Fibroblast of skin of back (primary cell): ENCODE measurements at regions not wholly inside any gene's neighbourhood (a gene's known extent, or its start where the extent isn't known, plus 50 kb on each side); places are given as distances from the start of the nearest gene placed in this dataset.
"Not testable (repeated sequence)": the region's sequence is repeated elsewhere in the genome, so short reads cannot be mapped to it uniquely, and the experiment has no call there.

Experiments used
- DNase-seq: peaks from one replicate; pipeline ENCODE4 v3.0.0-alpha.2; 2013

- DNase-seq = no peak
Measured at GRCh38 chr5:115751176-115751575, 65.3 kb downstream of the CDO1 start.

DNA sequence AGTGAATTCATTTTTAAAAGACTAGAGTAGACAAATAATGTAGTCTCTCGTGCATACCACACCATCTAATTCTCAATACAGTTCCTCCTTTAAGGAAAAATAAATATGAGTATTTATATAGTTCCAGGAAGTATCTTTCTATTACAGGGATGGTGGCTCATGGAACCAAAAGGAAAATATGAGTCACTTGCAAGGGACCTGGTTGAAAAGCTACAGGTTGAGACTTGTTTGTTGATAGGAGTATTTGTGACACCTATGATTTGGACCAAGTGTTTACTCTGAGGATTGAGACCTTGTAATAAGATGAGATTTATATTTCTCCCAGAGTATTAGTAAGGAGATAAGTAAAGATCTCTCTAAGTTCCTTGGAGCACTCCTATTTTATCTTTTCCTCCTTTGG, 67.4 kb downstream of the CDO1 start:
- no peak for DNase-seq

DNA sequence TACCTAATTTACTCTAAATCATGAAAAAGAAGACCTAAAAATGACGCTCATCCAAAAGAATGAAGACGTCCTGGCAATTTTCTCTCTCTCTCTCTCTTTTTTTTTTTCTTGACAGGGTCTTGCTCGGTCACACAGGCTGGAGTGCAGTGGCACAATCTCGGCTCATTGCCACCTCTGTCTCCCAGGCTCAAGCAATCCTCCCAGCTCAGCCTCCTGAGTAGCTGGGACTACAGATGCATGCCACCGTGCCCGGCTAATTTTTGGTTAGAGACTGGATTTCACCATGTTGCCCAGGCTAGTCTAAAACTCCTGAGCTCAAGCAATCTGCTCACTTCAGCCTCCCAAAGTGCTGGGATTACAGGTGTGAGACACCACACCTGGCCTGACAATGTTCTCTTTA, 77.2 kb downstream of the CDO1 start:
- DNase-seq = not testable (repeated sequence)

- DNase-seq = no peak
Measured at GRCh38 chr5:115738830-115739229, 77.6 kb downstream of the CDO1 start.

- DNase-seq = no peak
Measured at GRCh38 chr5:115737452-115737851, 79.0 kb downstream of the CDO1 start.

DNA sequence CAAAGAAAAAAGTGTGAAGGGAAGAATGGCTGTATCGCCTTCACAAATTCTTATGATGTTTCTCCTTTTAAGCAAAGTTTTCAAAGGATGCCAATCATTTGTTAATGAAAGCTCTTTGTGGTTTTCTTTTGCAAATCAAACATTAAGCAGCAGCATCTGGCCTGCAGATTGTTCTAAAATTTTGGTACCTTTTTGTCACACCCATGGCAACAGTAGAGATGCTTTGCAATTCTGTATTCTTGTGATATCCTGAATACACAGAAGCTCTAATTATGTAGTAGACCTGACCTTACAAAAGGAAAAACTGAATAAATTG, 79.8 kb downstream of the CDO1 start:
- DNase-seq = no peak

DNA sequence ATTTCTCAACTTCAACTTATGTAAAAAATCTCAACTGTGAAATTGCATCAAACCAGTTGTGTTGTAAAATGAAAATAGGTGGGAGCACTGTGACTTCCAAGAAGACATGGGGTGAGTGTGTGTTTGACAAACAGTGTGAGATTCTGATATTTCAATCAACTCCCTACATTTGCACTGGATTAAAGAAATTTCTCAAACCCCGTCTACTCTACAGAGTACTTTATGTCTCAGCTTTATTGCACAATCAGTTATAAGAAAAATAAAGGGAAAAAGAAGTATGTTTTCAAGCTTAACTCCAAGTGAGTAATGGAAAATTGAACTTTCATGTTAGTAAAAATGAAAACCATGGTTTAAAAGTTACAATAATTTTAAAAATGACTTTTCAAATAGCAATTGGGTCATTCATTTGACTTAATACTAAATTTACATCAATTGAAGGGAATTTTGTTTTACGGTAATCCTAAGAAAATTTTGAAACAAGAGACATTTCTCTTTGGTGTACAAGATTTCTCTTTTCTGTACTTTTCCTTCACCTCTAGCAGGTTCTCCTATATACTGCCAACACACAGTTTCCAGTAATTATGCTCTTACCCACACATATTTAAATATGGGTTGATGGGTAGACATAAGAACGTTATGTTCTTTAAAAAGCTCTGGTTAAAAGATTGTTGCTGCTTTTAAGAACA, 80.3 kb downstream of the CDO1 start:
- no peak for DNase-seq

DNA sequence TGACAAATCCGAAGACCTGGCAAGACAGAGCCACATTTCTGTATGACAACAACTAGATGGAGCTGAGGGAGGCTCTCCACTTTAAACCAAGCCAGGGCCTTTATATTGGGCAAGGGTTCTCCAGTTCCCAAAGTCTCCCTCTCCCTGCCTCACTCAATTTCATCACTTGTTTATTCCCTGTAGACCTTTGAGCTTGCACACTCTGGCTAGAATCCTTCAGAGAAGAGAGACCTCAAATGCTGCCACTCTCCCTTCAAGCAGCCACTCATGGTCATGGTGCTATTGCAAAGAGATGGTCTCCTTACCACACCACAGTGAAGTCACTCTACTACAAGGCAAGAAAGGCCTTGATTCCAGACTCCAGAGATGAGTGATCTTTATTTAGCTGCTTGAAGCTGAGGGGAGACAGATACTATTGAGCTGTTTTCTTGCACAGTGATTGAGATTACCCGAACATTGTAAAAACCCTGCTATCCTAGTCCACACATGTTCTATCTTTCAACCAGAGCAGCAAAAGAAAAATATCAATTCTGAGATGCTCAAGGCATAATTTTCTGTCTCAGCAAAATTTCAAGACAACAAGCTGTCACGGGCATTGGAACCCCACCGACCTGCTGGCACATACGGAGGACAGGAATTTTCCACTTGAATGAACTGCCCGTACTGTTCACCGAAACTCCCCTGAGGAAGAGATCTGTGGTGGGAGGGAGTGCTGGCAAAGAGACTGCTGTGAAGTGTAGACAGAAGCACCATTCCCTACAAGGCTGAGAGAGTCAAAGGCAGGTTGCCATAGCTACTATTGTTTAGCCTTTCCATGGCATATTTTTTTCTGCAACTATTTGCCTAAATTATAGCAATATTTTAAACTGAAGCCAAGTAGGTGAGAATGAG, 81.1 kb downstream of the CDO1 start:
- DNase-seq = no peak

DNA sequence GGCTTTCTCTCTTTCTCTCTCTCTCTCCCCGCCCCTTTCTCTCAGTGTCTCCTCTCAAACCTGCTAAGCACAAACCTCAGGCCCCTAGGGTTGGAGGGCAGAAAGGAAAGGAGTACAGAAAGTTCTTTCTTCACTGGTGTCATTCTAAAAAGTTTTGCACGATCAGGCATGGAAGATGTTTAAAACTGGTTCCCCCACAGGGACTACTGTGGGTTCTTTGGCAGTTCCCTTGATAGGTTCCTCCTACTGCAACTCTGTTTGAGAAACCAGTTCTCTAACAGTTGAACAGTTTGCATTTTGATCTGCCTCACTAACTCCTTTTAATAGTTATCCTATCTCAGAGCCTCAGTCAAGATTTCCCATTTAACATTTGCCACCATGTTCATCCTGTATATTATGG, 82.9 kb downstream of the CDO1 start:
- DNase-seq = no peak

DNA sequence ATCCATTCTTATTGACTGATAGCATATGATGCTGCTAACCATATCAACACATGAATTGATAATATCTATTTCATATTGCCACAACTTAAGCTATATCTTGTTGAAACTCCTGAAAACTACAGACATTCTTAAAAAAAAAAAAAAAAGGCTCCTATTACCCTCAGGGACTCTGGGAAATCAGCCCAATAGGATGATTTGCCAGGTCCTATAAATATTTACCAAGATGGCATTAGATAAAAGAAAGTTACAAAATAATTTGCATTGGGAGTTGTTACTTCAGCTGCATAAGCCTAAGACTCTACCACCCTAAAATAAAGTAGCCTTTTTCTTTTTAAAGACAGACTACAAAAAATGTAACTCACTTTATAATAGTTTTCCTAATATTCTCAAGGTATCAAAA, 84.4 kb downstream of the CDO1 start:
- no peak for DNase-seq

DNA sequence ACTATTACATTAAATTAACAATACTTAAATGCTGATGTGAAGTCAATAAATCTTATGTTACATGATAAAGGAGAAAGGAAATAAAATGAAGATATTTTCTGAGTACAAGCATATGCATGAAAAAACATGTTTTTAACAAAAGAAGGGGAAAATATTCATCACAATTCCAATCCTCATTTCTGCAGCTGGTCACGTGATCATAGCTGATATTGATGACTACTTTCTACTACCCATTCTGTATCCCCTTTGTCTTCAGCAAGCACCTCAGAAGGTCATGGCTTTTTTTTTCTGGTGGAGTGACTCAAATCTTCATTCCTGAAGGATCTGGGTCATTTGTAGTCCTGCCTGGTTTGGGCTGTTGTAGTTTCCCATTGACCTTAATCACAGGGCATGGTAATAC, 90.9 kb downstream of the CDO1 start:
- DNase-seq = no peak

- peak; percentile 1 for DNase-seq
Measured at GRCh38 chr5:115723220-115723619, 93.2 kb downstream of the CDO1 start.

DNA sequence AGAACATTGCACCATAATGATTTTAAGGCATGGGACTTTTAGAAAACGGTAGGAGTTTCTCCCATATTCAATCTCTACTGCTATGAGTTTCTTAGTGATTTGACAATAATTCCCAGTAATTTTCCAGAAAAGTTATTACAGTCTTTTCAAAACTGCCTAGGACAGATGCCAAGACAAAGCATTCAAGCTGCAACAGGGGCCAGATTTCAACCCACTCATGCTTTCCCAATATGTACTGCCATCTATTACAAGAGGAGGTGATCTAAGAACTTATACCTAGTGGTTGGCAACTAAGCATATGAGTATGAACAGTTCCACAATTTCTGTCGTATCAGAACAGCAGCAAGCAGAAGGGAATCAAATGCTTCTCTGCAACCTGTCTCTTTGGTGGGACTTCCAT, 95.1 kb upstream of the TMED7 start:
- DNase-seq = no peak

- DNase-seq = no peak
Measured at GRCh38 chr5:115718927-115719326, 93.1 kb upstream of the TMED7 start.

GRCh38 chr5:115713408-115713807, 87.6 kb upstream of the TMED7 start:
- no peak for DNase-seq

DNA sequence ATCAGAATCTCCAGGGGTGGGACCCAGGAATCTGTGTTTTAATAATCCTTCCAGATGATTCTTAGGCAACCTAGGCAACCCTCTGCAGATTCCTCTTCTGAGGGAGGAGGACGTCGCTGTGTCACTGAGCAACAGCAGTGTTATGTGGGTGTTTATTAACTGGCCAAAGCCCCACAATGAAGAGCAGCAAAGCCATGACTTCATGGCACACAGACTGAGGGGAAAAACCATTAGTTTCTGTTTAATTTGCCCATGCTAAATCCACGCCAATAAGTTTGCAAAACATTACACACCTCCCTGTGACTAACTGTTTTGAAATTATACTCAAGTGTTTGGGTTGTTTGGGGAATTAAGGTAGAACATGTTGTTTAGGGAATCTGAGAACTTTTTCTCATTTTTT, 83.7 kb upstream of the TMED7 start:
- no peak for DNase-seq

- DNase-seq = no peak
Measured at GRCh38 chr5:115708819-115709477, 83.1 kb upstream of the TMED7 start.

DNA sequence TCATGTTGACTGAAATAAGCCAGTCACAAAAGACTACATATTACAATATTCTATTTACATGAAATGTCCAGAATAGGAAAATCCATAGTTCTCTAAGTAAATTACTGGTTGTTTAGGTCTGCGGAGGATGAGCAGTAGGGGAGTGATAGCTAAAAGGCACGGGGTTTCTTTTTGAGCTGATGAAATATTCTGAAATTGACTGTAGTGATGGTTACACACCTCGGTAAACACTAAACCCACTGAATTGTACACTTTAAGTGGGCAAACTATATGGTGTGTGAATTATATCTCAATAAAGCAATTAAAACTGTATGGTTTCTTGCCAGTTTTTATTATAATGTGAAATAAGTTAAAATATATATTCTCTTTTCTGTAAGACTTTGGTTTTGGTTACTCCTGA, 77.7 kb upstream of the TMED7 start:
- no peak for DNase-seq

DNA sequence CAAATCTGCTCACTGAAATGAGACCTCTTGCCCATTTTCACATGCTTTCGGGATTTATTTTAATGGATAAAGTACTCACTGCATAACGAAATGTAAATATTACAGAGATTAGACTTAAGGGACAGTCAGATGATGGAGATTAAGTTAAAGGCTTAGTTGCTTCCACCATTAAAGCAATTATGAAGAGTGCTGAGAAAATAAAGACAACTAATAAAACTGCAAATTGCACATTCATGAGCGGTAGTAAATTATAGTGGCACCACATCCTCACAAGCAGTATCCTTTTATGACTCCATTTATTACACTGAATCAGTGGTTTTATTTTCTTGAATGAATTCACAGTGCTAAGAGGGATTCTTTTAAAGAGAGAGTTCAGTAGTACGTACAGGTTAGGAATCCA, 76.2 kb upstream of the TMED7 start:
- DNase-seq = no peak

- DNase-seq = no peak
Measured at GRCh38 chr5:115699967-115700366, 74.1 kb upstream of the TMED7 start.

- DNase-seq = no peak
Measured at GRCh38 chr5:115696141-115696650, 70.4 kb upstream of the TMED7 start.

DNA sequence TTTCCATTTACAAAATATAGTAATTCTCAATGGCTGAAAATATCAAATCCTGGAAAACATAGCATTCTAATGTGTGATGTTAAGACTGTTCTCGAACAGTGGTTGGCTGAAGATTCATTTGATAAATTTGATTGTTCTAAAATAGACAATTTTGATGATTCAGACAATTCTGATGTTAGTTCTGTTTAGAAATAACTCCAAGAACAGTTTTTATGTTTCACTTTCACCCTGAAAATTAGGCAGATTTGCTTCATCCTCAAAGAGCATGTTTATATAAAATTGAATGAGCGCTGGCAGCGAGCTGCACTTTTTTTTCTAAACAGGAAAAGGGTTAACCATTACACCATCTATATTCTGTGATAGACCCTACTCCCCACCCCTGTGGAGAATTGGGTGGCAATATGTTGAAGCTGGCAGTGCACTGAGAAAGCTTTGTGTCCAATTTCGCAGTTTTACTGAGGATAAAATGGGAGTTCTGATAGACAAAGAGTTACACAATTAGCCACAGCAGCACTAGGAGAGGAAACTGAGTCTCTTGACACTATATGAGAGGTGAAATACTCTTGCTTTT, 69.6 kb upstream of the TMED7 start:
- no peak for DNase-seq

DNA sequence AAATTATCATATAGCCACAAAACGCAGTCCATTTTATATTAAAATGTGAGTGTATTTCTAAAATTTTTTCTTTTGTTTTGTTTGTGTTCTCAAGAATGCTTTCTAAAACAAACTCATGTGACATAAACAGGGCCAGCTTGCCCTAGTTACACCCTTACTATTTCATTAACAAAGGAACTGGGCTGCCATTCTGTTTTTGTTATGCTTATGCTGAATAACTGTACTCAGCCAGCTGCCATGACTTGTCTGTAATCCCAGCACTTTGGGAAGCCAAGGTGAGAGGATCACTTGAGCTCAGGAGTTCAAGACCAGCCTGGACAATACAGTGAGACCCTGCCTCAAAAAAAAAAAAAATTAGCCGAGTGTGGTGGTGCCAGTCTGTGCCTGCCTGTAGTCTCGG, 66.0 kb upstream of the TMED7 start:
- DNase-seq = not testable (repeated sequence)
